ENCODE measurements at regions not wholly inside any gene's neighbourhood (a gene's known extent, or its start where the extent isn't known, plus 50 kb on each side); places are given as distances from the start of the nearest gene placed in this dataset.
A peak's percentile ranks its signal among the peaks of the same experiment; 100 is the strongest.
"Not testable (repeated sequence)": the region's sequence is repeated elsewhere in the genome, so short reads cannot be mapped to it uniquely, and the experiment has no call there.

DNA sequence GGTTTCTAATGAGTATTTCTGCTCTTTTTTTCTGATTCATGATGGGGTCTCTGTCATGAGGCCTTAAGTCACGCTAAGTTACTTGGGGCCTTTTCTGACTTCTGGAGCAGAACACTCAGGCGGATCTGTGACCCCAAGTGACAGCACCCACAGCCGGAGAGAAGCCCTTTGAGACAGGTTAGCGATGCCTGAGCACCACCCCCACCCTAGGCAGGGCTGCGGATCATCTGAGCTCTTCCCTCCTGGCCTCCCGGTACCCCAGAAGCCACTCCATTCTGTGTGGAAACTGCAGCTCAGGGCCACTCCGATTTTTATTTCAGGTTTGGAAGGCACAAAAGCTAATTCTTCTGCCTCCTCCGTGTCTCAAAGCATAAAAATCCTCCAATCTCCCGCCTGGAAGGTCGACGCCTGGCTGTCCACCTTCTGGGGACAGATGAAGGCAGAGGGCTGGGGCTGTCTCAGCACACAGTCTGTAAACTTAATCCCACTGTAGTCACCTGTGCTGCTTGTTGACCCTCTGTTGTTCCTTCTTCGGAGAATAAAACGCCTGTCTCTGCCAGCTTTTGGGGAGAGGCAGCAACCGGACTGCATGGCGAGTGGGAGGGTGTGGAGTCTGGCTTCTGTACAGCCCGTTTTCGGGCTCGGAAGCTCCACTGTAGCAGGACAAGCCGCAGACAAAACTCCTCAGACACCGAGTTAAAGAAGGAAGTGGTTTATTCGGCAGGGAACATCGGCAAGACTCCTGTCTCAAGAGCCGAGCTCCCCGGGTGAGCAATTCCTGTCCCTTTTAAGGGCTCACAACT, 88.8 kb downstream of the SPRY4 start:
- H3K4me3 ChIP-seq, result peak overlapping the region; percentile 28
- peaks cover 15% of the 10 kb centered on the region for H3K27me3 Mint-ChIP-seq (ENCODE audit: insufficient read depth, low read depth)
- no peaks in the 10 kb centered on the region for H3K9me3 ChIP-seq (ENCODE audit: low read depth)
- no peak overlapping the region for H3K9ac ChIP-seq
- no peaks in the 10 kb centered on the region for H3K79me2 ChIP-seq (ENCODE audit: low read depth)
- peak; percentile 40 for DNase-seq (ENCODE audit: low spot score)
- H3K4me3 Mint-ChIP-seq, result peak overlapping the region; percentile 79
- H3K9me3 Mint-ChIP-seq, result peaks cover 20% of the 10 kb centered on the region
- TF ChIP-seq EZH2 (IDR thresholded peaks at IDR 0.05), result no peak
- TF ChIP-seq EZH2phosphoT487 (IDR thresholded peaks at IDR 0.05), result no peak
- TF ChIP-seq, protein P1, sequence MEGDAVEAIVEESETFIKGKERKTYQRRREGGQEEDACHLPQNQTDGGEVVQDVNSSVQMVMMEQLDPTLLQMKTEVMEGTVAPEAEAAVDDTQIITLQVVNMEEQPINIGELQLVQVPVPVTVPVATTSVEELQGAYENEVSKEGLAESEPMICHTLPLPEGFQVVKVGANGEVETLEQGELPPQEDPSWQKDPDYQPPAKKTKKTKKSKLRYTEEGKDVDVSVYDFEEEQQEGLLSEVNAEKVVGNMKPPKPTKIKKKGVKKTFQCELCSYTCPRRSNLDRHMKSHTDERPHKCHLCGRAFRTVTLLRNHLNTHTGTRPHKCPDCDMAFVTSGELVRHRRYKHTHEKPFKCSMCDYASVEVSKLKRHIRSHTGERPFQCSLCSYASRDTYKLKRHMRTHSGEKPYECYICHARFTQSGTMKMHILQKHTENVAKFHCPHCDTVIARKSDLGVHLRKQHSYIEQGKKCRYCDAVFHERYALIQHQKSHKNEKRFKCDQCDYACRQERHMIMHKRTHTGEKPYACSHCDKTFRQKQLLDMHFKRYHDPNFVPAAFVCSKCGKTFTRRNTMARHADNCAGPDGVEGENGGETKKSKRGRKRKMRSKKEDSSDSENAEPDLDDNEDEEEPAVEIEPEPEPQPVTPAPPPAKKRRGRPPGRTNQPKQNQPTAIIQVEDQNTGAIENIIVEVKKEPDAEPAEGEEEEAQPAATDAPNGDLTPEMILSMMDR (IDR thresholded peaks at IDR 0.05), result no peak
- H3F3A ChIP-seq (ENCODE audit: low read depth), result peaks cover 40% of the 10 kb centered on the region
- H3K27ac Mint-ChIP-seq, result peak overlapping the region; percentile 99
- peaks cover 2% of the 10 kb centered on the region for H3K36me3 Mint-ChIP-seq
- peak overlapping the region; percentile 75 for H3K4me2 ChIP-seq
- H4K20me1 ChIP-seq (ENCODE audit: low read depth), result no peaks in the 10 kb centered on the region
- peak overlapping the region; percentile 81 for H3K27ac ChIP-seq
- no peaks in the 10 kb centered on the region for H3K36me3 ChIP-seq
- no peaks in the 10 kb centered on the region for H3K27me3 ChIP-seq
- peaks cover 36% of the 10 kb centered on the region for H3K4me1 Mint-ChIP-seq
- peaks cover 31% of the 10 kb centered on the region for H3K4me1 ChIP-seq
- peak overlapping the region; percentile 65 for H2AFZ ChIP-seq (replicated peaks)

DNA sequence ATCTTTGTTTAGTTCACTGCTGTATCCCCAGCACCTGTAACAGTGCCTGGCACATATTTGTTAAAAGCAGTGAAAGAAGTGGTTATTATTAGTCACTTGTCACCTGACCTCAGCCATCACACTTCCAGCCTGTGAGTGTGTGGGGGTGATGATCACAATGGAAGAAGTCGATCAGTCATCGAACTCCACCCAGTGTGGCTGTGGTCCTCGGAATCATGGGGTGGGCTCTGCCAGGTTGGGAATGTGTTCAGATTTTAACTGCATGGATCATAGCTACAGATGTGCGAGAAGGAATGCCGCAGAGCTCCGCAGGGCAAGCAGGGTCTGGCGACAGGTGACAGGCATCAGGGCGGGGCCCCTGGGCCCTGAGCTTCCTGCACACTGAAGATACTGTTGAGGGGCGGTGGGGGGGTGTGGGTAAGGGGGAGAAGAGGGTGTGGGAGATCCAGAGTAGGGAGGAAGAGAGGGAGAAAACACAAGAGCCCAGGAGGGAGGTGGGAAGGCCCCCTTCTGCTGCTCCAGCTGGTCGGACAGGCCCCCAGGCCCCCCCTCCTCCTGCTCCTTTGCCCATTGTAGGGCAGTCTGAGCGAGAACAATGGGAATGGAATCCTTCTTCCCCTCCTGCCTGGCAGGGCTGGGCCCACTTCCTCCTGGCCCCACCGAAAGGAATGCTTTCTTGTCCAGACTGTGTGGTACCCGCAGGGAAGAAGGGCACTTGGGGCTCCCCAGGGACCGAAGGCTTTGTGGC, 89.6 kb downstream of the SPRY4 start:
- Histone ChIP-seq H3K4me3 (peak overlapping the region; percentile 28), H4K20me1 (ENCODE audit: low read depth) (no peaks in the 10 kb centered on the region), H3K36me3 (no peaks in the 10 kb centered on the region), H3K9me3 (ENCODE audit: low read depth) (no peaks in the 10 kb centered on the region), H3K4me1 (peaks cover 31% of the 10 kb centered on the region), H3F3A (ENCODE audit: low read depth) (peaks cover 40% of the 10 kb centered on the region), H2AFZ (replicated peaks) (no peak overlapping the region), H3K9ac (no peak overlapping the region), H3K4me2 (peak overlapping the region; percentile 75), H3K79me2 (ENCODE audit: low read depth) (no peaks in the 10 kb centered on the region), H3K27me3 (no peaks in the 10 kb centered on the region), H3K27ac (peak overlapping the region; percentile 81)
- H3K9me3 Mint-ChIP-seq, result peaks cover 20% of the 10 kb centered on the region
- H3K4me1 Mint-ChIP-seq, result peaks cover 36% of the 10 kb centered on the region
- H3K4me3 Mint-ChIP-seq, result peak overlapping the region; percentile 40
- peak; percentile 93 for DNase-seq (ENCODE audit: low spot score)
- peaks cover 11% of the 10 kb centered on the region for H3K27me3 Mint-ChIP-seq (ENCODE audit: insufficient read depth, low read depth)
- TF ChIP-seq, protein P1 (IDR thresholded peaks at IDR 0.05), result no peak
- TF ChIP-seq EZH2 (IDR thresholded peaks at IDR 0.05) (no peak), EZH2phosphoT487 (IDR thresholded peaks at IDR 0.05) (no peak)
- H3K36me3 Mint-ChIP-seq, result no peaks in the 10 kb centered on the region
- H3K27ac Mint-ChIP-seq, result peak overlapping the region; percentile 99

DNA sequence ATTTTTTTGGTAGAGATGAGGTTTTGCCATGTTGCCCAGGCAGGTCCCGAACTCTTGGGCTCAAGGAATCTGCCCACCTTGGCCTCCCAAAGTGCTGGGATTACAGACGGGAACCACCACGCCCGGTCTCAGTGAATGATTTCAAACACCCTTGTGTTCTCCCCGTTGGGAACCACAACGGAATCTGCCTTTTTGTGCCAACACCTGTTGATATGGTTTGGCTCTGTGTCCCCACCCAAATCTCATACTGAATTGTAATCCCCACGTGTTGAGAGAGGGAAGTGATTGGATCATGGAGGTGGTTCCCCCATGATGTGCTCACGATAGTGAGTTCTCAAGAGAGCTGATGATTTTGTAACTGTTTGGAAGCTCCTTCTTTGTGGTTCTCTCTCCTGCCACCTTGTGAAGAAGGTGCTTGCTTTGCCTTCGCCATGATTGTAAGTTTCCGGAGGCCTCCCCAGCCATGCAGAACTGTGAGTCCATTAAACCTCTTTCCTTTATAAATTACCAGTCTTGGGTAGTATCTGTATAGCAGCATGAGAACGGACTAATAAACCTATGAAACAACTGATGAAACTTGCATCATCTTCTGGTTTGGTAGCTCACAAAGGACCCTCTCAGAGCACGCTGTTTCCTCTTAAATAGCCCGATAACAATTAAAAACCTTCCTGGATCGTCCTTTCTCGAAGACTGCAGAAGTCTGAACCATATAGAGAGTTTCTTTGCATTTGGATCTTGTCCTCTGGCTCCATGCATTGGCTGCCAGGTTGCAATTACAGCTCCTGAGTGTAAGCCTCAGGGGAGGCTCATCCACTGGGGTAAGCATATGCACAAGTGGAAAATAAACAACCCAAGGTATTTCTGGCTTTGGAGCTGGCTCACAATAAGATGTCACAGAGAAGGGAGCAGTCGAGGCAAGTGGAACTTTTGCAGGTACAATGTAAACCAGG, 91.5 kb downstream of the SPRY4 start:
- peaks cover 40% of the 10 kb centered on the region for H3F3A ChIP-seq (ENCODE audit: low read depth)
- H3K79me2 ChIP-seq (ENCODE audit: low read depth), result no peaks in the 10 kb centered on the region
- H3K27ac Mint-ChIP-seq, result no peak overlapping the region
- H2AFZ ChIP-seq (replicated peaks), result no peak overlapping the region
- TF ChIP-seq, protein P1 (IDR thresholded peaks at IDR 0.05), result no peak
- TF ChIP-seq EZH2 (IDR thresholded peaks at IDR 0.05) (no peak), EZH2phosphoT487 (IDR thresholded peaks at IDR 0.05) (no peak)
- no peaks in the 10 kb centered on the region for H3K9me3 ChIP-seq (ENCODE audit: low read depth)
- no peaks in the 10 kb centered on the region for H3K36me3 Mint-ChIP-seq
- H4K20me1 ChIP-seq (ENCODE audit: low read depth), result no peaks in the 10 kb centered on the region
- H3K36me3 ChIP-seq, result no peaks in the 10 kb centered on the region
- H3K9me3 Mint-ChIP-seq, result peaks cover 31% of the 10 kb centered on the region
- no peak overlapping the region for H3K4me3 Mint-ChIP-seq
- peaks cover 31% of the 10 kb centered on the region for H3K4me1 ChIP-seq
- no peak overlapping the region for H3K4me3 ChIP-seq
- peaks cover 36% of the 10 kb centered on the region for H3K4me1 Mint-ChIP-seq
- H3K27me3 ChIP-seq, result no peaks in the 10 kb centered on the region
- no peak overlapping the region for H3K27ac ChIP-seq
- peaks cover 8% of the 10 kb centered on the region for H3K27me3 Mint-ChIP-seq (ENCODE audit: insufficient read depth, low read depth)
- H3K9ac ChIP-seq, result no peak overlapping the region
- DNase-seq (ENCODE audit: low spot score), result no peak
- H3K4me2 ChIP-seq, result no peak overlapping the region

DNA sequence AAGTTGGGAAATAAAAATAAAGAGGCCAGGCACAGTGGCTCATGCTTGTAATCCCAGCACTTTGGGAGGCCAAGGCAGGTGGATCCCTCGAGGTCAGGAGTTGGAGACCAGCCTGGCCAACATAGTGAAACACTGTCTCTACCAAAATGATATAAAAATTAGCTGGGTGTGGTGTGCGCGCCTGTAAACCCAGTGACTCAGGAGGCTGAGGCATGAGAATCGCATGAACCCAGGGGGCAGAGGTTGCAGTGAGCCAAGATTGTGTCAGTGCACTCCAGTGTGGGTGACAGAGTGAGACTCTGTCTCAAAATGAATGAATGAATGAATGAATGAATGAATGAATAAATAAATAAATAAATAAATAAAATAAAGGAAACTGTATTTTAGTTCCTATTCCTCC, 93.9 kb downstream of the SPRY4 start:
- H3K27ac Mint-ChIP-seq, result not testable (repeated sequence)

More for the DNA sequence above, 93.9 kb downstream of the SPRY4 start:
- peaks cover 36% of the 10 kb centered on the region for H3K9me3 Mint-ChIP-seq
- peaks cover 29% of the 10 kb centered on the region for H3K4me1 Mint-ChIP-seq
- not testable (repeated sequence) for H3K36me3 ChIP-seq; H3K9me3 ChIP-seq (ENCODE audit: low read depth); H3K27me3 Mint-ChIP-seq (ENCODE audit: insufficient read depth, low read depth); H3K4me3 ChIP-seq; H2AFZ ChIP-seq (replicated peaks); H3K4me2 ChIP-seq; H3K79me2 ChIP-seq (ENCODE audit: low read depth); H3K9ac ChIP-seq; H3K27ac ChIP-seq; H3K4me3 Mint-ChIP-seq; DNase-seq (ENCODE audit: low spot score); H4K20me1 ChIP-seq (ENCODE audit: low read depth); H3K27me3 ChIP-seq; H3K36me3 Mint-ChIP-seq
- peaks cover 28% of the 10 kb centered on the region for H3F3A ChIP-seq (ENCODE audit: low read depth)
- peaks cover 20% of the 10 kb centered on the region for H3K4me1 ChIP-seq
